HG03139 (cell line): ENCODE measurements at regions not wholly inside any gene's neighbourhood (a gene's known extent, or its start where the extent isn't known, plus 50 kb on each side); places are given as distances from the start of the nearest gene placed in this dataset.

ENCODE experiments used
- ATAC-seq: cut with Tn5 transposase; IDR thresholded peaks from one replicate; pipeline ENCODE4 v1.9.1; 2021; ENCODE audit not compliant: unreplicated experiment

DNA sequence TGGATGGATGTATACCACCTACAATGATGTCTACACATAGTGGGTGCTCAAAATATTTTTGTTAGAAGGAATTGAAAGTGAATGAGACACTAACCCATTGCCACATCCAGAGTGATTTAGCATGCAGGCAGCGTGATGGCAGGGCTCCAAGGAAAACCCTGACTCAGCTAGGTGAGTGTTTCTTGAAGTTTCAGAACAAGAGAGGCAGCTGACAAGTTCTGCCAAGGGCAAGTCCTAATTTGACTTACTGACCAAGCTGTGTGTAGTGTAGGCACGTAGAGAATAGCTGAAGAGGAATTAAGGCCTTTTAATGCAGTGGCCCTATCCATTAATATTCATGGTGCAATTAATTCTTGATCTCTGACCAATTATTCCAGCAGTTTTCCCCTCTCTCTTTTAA lies 107.8 kb upstream of the ATP10B start:
- peak; percentile 34 for ATAC-seq

- peak; percentile 45 for ATAC-seq
These were observed 105.4 kb upstream of the ATP10B start for GRCh38 chr5:160957312-160957861.

DNA sequence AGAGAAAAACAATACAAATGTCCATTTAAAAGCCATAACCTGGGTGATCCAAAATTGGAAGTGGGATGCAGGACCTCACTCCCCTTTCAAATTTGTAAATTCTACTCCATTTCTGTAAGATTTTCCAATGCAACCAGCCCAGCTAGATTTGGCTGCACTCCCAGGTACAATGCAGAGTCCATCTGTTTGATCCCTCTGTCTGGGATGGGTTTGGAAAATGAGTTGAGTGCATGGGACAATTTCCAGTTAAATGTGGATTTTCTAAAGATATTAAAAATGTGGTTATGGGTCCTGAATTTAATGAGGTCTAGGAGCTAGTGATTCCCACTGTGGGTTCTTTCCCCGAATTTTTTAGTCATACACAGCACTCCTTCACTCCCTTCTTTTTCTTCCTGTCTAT lies 104.0 kb upstream of the ATP10B start:
- ATAC-seq: no peak

- no peak for ATAC-seq
These were observed 98.3 kb upstream of the ATP10B start for GRCh38 chr5:160950311-160950710.

DNA sequence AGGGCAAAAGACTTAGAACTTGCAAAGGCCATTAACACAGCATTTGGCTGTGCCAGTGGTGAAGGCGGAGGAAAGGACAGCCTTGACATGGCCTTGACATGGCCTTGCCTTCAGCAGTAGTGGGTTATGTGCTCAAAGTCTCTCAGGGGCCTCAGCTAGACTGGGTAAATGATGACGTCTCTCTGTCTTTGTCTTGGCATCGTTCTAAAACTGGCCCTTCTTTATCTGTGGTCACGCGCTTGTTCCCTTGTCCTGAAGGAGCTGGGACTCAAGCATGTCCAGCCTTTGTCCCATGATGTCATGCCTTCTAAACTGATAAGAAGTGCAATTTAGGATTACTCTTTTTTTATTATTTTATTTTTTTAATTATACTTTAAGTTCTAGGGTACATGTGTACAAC lies 88.7 kb upstream of the ATP10B start:
- ATAC-seq: no peak

DNA sequence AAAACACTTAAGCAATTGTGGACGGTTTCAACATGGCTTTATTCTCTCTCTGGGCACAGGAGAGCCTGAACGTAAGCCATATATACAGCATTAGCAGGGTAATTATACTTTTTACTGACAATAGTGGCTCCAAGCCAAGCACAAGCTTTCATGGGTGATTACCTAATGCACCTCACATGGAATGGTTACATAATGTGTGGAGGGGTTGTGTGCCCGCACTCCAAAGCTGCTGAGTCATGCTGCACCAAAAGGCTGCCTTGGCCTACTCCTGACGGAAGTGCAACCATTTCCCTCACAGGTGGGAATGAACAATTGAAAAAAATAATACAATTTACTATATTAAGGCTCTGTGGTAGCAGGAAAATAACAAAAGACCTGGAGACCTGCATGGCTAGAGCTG lies 86.5 kb upstream of the ATP10B start:
- ATAC-seq: no peak

DNA sequence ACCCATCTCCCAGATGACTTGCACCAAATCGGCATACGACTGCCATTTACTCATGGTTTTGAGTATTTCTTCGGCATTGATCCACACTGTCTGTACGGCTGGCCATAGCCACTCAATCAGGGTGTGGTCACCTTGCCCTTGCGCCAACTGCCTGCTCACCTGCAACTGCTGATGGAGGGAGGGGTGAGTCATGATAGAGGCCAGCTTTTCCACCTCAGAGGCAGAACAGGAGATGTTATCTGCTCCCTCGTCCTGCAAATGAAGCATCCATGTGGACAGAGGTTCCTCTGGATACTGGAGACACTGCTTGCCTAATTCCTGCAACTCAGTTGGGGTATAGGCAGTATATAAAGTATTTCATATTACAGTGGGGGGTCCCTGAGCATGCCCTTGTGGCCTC lies 85.6 kb upstream of the ATP10B start:
- no peak for ATAC-seq

DNA sequence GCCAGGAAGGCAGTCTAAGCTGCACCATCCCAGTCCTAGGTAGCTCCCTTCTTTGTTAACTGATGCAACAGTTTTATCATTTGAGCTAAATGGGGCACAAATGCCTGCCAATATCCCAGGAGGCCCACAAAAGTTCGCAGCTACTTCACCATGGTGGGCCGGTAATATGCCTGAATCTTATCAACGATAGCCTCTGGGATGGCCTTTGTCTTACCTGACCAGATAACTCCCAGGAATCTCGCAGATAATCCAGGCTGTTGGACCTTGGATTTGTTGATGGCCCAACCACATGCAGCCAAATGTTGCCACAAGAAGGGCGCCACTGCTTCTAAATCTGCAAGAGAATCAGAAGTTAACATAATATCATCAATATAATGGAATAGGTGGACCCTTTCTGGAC lies 83.8 kb upstream of the ATP10B start:
- no peak for ATAC-seq

DNA sequence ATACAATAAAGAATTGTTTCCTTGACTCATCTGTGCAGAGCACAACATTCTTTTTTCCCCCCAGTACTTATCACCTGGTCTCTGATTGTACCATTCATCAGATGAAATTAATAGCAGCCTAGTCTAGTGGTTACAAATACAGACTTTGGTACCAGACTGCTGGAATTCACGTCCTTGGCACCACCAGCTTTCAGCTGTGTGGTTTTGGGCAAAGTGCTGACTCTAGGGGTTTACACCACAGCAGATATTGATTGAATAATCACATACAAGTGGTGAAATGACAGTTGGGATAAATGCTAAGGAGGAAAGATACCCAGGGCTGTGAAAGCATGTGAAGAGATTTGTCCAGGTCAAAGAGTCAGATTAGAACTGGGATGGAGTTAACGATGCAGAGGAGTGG lies 79.3 kb upstream of the ATP10B start:
- ATAC-seq: no peak

- ATAC-seq: no peak
These were observed 78.4 kb upstream of the ATP10B start for GRCh38 chr5:160930406-160930805.

- ATAC-seq: no peak
These were observed 77.9 kb upstream of the ATP10B start for GRCh38 chr5:160929906-160930305.

DNA sequence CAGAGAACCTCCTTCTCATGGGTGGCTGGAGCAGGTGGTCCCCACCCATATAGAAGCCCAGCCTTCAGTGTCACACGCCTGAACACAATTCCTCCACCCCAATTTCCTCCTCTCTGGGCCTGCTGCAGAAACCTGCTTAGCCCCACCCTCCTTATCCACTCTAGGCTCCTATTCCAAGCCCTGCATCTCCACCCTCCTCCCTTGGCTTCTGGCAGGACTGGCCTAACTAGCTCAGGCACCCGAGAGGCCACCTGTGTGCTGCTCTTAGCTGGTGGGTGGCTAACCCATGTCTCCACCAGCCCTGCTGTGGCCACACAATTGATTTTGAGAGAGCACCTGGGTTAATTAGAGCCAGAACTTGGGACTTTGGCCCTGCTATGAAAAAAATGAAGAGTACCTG lies 77.3 kb upstream of the ATP10B start:
- no peak for ATAC-seq

- no peak for ATAC-seq
These were observed 74.4 kb upstream of the ATP10B start for GRCh38 chr5:160926428-160926827.

DNA sequence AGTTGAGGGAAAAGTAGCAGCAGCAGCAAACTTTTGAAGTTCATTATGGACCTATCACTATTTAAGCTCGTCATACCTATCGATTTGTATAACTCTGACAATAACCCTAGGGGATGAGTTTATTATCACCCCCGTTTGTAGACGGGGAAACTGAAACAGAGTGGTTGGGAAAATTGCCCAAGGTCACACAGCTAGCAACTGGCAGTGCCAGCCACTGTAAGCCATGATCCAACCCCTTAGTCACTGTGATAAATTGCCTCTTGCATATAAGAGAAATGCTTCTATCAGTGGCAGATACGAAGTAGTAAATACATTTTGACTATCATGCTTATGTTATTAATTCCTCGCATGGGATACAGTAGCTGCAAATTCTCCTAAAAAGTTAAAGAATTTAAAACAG lies 73.3 kb upstream of the ATP10B start:
- ATAC-seq: no peak

DNA sequence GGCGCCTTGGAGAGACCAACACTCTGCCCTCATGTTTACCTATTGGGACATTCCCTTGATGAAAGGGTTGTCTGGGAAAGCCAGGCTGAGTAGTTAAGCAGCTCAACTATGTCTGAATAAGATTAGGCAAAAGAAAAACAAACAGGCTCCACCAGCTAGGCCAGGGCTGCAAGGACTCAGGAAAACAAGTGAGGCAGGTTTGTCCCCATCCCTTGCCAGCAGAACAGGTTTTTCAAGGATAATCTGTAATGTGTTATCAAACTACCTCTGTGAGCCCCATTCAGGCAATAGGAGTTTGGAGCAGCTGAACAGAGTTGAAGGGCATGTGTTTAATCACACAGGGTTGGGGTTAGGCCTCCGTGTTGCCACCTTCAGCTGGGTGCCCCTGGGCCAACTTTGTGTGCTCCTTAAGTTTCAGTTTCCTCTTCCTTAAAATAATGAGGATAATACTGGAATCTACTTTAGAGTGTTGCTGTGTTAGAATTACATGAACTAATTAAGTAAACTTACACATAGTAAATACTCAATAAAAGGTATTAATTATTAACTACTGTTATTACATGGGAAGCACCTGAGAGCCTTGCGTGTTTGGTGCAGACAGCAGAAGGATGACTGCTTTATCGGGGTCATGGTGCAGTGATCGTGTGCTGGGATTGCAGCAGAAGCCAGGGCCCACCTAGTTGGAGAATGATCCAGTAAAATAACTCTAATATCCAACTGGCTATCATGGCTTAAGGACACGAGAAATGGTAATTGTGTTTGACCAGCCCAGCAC lies 72.1 kb upstream of the ATP10B start:
- no peak for ATAC-seq

GRCh38 chr5:160923411-160923810 lies 71.4 kb upstream of the ATP10B start:
- ATAC-seq: no peak

DNA sequence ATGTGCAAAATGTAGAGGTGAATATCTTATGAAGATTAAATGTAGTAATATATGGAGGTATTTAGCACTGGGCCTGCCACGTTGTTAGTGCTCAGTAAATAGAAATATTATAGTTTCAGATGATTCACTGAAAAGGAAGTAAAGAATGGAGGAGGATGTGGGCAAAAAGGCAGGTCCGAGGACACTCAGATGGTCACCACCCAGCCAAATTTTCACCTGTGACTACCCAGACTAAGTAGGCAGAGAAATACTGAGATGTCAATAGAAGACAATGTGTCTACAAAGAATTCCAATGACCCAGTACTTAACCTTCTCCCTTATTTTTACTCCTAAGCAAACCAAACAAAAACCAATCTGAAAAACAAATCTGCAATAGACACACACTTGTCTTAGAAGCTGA lies 70.3 kb upstream of the ATP10B start:
- no peak for ATAC-seq

GRCh38 chr5:160921423-160922285 lies 69.6 kb upstream of the ATP10B start:
- ATAC-seq: no peak

DNA sequence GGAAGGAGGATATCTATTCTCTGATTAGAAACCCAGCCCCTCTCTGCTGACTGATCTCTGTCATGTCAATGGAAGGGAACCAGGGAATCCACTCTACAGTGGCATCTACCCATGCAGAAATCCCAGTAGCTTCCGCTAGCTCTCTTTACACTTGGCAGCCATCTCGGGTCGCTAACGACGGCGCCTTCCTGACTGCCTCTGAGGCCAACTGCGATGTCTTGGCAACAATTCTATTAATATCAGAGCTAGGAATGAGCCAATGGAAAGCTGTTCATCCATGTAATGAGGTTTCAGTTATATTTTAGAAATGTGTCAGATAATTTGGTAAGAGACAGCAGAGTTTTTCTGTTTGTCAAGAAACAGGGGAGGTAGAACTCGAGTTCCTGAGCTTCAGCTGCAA lies 67.6 kb upstream of the ATP10B start:
- ATAC-seq: no peak

DNA sequence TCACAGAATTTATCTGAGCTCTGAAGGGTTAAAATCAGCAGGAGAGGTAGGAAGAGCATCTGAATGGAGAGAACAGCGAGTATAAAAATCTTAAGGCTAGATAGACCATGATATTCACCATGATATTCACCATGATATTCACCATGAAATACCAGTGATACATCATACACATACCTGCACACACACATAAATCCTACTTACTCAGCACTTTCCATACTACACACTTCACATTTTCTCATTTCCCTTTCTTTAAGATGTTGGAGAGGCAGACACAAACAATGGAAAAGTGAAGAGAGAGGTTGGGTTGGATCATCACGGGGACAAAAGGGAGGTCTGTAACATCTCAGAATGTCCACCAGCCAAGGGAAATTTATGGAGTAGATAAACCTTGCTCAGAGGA lies 66.4 kb upstream of the ATP10B start:
- ATAC-seq: no peak

DNA sequence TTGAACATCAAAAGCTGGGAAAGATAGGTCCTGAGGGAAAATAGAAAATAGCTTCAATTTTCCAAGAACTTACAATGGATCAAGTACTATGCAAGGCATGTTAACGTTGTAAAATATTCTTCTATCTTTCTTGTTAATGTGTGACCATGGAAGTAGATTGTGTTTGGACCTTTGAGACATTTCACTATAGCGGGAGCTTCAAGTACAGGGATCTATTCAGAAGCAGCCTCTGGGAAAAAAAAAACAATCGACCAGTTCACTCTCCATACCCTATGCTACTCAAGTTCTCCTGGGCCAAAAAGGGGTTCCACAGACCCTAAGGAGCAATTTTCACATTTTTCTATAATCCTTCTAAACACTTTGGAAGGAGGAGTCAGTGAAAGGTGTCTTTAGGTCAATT lies 54.1 kb upstream of the ATP10B start:
- ATAC-seq: no peak

DNA sequence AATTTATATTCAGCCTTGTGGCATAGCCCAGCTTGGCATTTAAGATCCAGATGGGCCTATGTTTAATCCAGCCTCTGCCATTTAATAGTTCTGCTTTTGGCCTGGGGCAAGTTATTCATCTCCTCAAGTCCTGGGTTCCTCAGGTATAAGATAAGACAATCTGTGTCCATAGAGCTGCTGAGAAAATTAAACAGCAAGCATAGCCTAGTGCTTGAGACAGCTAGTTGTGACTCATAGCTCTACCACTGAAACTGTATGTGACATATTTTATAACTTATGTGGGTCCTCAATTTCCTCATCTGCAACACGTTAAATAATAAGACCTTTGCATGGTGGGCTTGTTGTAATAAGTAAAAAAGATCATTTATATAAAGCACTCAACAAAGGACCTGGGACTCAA lies 53.3 kb upstream of the ATP10B start:
- no peak for ATAC-seq
